Fibroblast of gingiva (primary cell): ENCODE measurements at regions not wholly inside any gene's neighbourhood (a gene's known extent, or its start where the extent isn't known, plus 50 kb on each side); places are given as distances from the start of the nearest gene placed in this dataset.

Experiments used
- DNase-seq: peaks from one replicate; pipeline ENCODE4 v3.0.0-alpha.2; 2011; ENCODE audit warnings: low read depth

- peak; percentile 48 for DNase-seq
Observed at GRCh38 chr12:100675432-100675831, 101.9 kb downstream of the GAS2L3 start.

GRCh38 chr12:100681074-100681473 lies 107.6 kb downstream of the GAS2L3 start:
- DNase-seq, result no peak

GRCh38 chr12:100682178-100682577 lies 108.7 kb downstream of the GAS2L3 start:
- DNase-seq, result no peak

- DNase-seq, result no peak
Observed at GRCh38 chr12:100687686-100688085, 106.9 kb upstream of the ANO4 start.

- no peak for DNase-seq
Observed at GRCh38 chr12:100688451-100688864, 106.1 kb upstream of the ANO4 start.

- no peak for DNase-seq
Observed at GRCh38 chr12:100692502-100692901, 102.1 kb upstream of the ANO4 start.

GRCh38 chr12:100698518-100698917 lies 96.1 kb upstream of the ANO4 start:
- no peak for DNase-seq

GRCh38 chr12:100699209-100699608 lies 95.4 kb upstream of the ANO4 start:
- no peak for DNase-seq

- no peak for DNase-seq
Observed at GRCh38 chr12:100703337-100703736, 91.2 kb upstream of the ANO4 start.

- no peak for DNase-seq
Observed at GRCh38 chr12:100703868-100704267, 90.7 kb upstream of the ANO4 start.

- DNase-seq, result peak; percentile 57
Observed at GRCh38 chr12:100706033-100706432, 88.5 kb upstream of the ANO4 start.

GRCh38 chr12:100708591-100708990 lies 86.0 kb upstream of the ANO4 start:
- DNase-seq, result no peak

GRCh38 chr12:100715976-100716944 lies 78.3 kb upstream of the ANO4 start:
- DNase-seq, result no peak

- DNase-seq, result no peak
Observed at GRCh38 chr12:100716945-100717732, 77.4 kb upstream of the ANO4 start.

- DNase-seq, result no peak
Observed at GRCh38 chr12:100717733-100718067, 76.9 kb upstream of the ANO4 start.

GRCh38 chr12:100718187-100718586 lies 76.4 kb upstream of the ANO4 start:
- DNase-seq, result no peak

- no peak for DNase-seq
Observed at GRCh38 chr12:100720016-100720654, 74.4 kb upstream of the ANO4 start.

GRCh38 chr12:100721169-100721568 lies 73.4 kb upstream of the ANO4 start:
- DNase-seq, result no peak

- no peak for DNase-seq
Observed at GRCh38 chr12:100724071-100724470, 70.5 kb upstream of the ANO4 start.

GRCh38 chr12:100733817-100734593 lies 60.6 kb upstream of the ANO4 start:
- DNase-seq, result peak; percentile 19

- DNase-seq, result no peak
Observed at GRCh38 chr12:100737168-100737567, 57.4 kb upstream of the ANO4 start.

- no peak for DNase-seq
Observed at GRCh38 chr12:100738086-100738485, 56.5 kb upstream of the ANO4 start.
